Keratinocyte (primary cell): ENCODE measurements at regions not wholly inside any gene's neighbourhood (a gene's known extent, or its start where the extent isn't known, plus 50 kb on each side); places are given as distances from the start of the nearest gene placed in this dataset.

Experiments
- CTCF ChIP-seq, 3 experiments: IDR thresholded peaks in 1 of 3; conservative IDR thresholded peaks in 1 of 3; optimal IDR thresholded peaks in 1 of 3; 2 replicates in 2 of 3; 3 replicates in 1 of 3; pipeline versions ENCODE3 to v1.5.1; 2011; ENCODE audit warnings: low read length in 3 of 3, mild to moderate bottlenecking in 3 of 3, moderate library complexity in 2 of 3, control low read depth in 1 of 3, inconsistent platforms in 1 of 3; ENCODE audit not compliant: insufficient read depth in 2 of 3; ENCODE audit errors: extremely low read depth in 1 of 3
- EZH2 ChIP-seq: IDR thresholded peaks from one replicate; pipeline ENCODE4 v1.6.1; 2012; ENCODE audit warnings: inconsistent platforms, mild to moderate bottlenecking, low read length, moderate library complexity

DNA sequence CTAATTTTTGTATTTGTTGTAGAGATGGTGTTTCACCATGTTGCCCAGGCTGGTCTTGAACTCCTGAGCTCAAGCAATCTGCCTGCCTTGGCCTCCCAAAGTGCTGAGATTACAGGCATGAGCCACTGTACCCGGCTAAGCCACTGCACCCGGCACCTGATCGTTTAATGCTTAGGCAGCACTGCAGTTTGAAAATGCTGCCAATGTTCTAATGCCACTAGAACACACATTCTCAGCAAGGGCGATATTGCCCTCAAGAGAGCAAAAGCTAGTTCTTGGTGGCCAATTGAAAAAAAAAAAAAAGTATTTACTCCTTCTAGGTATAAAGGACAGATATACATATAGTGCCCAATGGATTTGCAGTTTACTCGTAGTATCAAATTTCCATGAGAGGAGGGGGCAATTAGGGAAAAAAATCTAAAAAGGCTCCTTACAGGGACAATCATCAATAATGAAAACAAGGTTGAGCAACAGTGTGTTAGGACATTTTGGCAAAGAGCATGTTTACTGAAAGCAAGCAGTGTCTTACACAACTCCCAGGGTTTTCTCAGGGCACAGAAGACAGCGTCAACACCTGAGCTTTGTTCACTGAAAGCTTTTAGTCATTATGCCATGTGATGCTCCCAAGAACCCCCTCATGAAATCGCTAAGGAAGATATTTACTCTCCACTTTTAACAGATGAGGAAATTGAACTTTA is 199.9 kb upstream of the PKDCC start:
- TF ChIP-seq CTCF (optimal IDR thresholded peaks at IDR 0.05 in 1 of 3, IDR thresholded peaks at IDR 0.05 in 1 of 3, conservative IDR thresholded peaks at IDR 0.05 in 1 of 3; ENCODE audit: extremely low read depth in 1 of 3, insufficient read depth in 2 of 3, low read length in 3 of 3), result no peak
- TF ChIP-seq EZH2, result no peak
